Keratinocyte (primary cell): ENCODE measurements at regions not wholly inside any gene's neighbourhood (a gene's known extent, or its start where the extent isn't known, plus 50 kb on each side); places are given as distances from the start of the nearest gene placed in this dataset.

Experiments used
- EZH2 ChIP-seq: IDR thresholded peaks from one replicate; pipeline ENCODE4 v1.6.1; 2012; ENCODE audit warnings: inconsistent platforms, mild to moderate bottlenecking, low read length, moderate library complexity
- TF ChIP-seq, protein P1 (sequence below), 3 experiments: IDR thresholded peaks in 1 of 3; conservative IDR thresholded peaks in 1 of 3; optimal IDR thresholded peaks in 1 of 3; 2 replicates in 2 of 3; 3 replicates in 1 of 3; pipeline versions ENCODE3 to v1.5.1; 2011; ENCODE audit warnings: low read length in 3 of 3, mild to moderate bottlenecking in 3 of 3, moderate library complexity in 2 of 3, control low read depth in 1 of 3, inconsistent platforms in 1 of 3; ENCODE audit not compliant: insufficient read depth in 2 of 3; ENCODE audit errors: extremely low read depth in 1 of 3

DNA sequence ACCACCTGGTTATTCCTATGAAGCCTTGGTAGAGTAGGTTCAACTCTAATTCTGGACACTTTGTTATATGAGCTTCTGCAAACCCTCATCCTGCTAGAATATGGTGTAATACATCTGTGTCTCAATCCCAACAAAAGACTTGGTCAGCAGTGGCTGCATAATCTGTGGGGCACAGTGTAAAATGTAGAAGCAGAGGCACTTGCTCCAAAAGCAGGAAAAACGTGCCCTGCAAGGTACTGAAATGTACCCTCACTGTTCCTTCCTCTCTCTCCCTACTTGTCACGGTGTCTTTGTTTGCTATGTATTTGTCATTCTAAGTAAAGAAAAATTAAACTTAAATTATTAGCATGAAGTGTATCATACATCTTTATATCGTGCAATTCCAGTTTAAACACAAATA lies 267.9 kb downstream of the BCL11B start:
- TF ChIP-seq, protein P1, sequence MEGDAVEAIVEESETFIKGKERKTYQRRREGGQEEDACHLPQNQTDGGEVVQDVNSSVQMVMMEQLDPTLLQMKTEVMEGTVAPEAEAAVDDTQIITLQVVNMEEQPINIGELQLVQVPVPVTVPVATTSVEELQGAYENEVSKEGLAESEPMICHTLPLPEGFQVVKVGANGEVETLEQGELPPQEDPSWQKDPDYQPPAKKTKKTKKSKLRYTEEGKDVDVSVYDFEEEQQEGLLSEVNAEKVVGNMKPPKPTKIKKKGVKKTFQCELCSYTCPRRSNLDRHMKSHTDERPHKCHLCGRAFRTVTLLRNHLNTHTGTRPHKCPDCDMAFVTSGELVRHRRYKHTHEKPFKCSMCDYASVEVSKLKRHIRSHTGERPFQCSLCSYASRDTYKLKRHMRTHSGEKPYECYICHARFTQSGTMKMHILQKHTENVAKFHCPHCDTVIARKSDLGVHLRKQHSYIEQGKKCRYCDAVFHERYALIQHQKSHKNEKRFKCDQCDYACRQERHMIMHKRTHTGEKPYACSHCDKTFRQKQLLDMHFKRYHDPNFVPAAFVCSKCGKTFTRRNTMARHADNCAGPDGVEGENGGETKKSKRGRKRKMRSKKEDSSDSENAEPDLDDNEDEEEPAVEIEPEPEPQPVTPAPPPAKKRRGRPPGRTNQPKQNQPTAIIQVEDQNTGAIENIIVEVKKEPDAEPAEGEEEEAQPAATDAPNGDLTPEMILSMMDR (optimal IDR thresholded peaks at IDR 0.05 in 1 of 3, IDR thresholded peaks at IDR 0.05 in 1 of 3, conservative IDR thresholded peaks at IDR 0.05 in 1 of 3; ENCODE audit: extremely low read depth in 1 of 3, insufficient read depth in 2 of 3, low read length in 3 of 3): no peak
- no peak for TF ChIP-seq EZH2
